HEK293T (cell line): ENCODE measurements at regions not wholly inside any gene's neighbourhood (a gene's known extent, or its start where the extent isn't known, plus 50 kb on each side); places are given as distances from the start of the nearest gene placed in this dataset.

ENCODE experiments used
- ARNT ChIP-seq: fragments of 450-650 bp; IDR thresholded peaks from 2 replicates; pipeline ENCODE4 v1.6.1; 2017; ENCODE audit warnings: mild to moderate bottlenecking
- FOXK2 ChIP-seq: fragments of 450-650 bp; IDR thresholded peaks from 2 replicates; pipeline ENCODE4 v1.6.1; 2016; ENCODE audit warnings: mild to moderate bottlenecking
- FOXM1 ChIP-seq: fragments of 450-650 bp; IDR thresholded peaks from 2 replicates; pipeline ENCODE4 v1.6.1; 2017; ENCODE audit warnings: mild to moderate bottlenecking, borderline replicate concordance
- HDGF ChIP-seq: fragments of 450-650 bp; IDR thresholded peaks from 2 replicates; pipeline ENCODE4 v1.6.1; 2017; ENCODE audit warnings: antibody characterized with exemption, borderline replicate concordance
- L3MBTL2 ChIP-seq: fragments of 450-650 bp; conservative IDR thresholded peaks from 2 replicates; pipeline ENCODE4 v1.6.1; 2016; ENCODE audit warnings: mild to moderate bottlenecking
- LEF1 ChIP-seq: fragments of 450-650 bp; IDR thresholded peaks from 2 replicates; pipeline ENCODE4 v1.6.1; 2017; ENCODE audit warnings: mild to moderate bottlenecking, borderline replicate concordance
- NFRKB ChIP-seq: fragments of 450-650 bp; IDR thresholded peaks from 2 replicates; pipeline ENCODE4 v1.6.1; 2016; ENCODE audit warnings: mild to moderate bottlenecking, moderate library complexity
- SP1 ChIP-seq: fragments of 450-650 bp; IDR thresholded peaks from 2 replicates; pipeline ENCODE4 v1.6.1; 2017
- SUZ12 ChIP-seq: fragments of 450-650 bp; IDR thresholded peaks from 2 replicates; pipeline ENCODE4 v1.6.1; 2016; ENCODE audit warnings: mild to moderate bottlenecking
- TARDBP ChIP-seq: fragments of 450-650 bp; IDR thresholded peaks from 2 replicates; pipeline ENCODE4 v1.6.1; 2016

DNA sequence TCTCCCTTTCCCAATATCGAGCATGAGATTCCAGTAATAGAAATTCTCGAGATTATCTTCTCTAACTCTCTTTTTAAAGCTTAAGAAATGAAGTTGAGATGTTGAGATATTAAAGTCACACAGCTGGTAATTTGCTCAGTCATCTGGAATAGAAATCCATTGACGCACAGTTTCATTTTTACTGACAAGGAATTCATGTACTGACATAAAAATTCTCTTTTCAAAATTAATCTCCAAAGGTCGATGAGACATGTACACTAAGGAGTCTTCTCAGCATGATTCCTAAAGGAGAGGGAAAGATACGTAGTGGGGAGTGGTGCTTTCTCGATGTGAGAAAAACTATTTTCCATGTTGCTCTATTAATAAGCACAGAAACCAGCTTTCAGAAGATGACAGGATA lies 1639.5 kb upstream of the MIR17HG start:
- TF ChIP-seq NFRKB: no peak
- no peak for TF ChIP-seq FOXK2
- TF ChIP-seq FOXM1: no peak
- TF ChIP-seq HDGF: no peak
- no peak for TF ChIP-seq L3MBTL2
- TF ChIP-seq TARDBP: no peak
- TF ChIP-seq ARNT: no peak
- TF ChIP-seq LEF1: no peak
- TF ChIP-seq SUZ12: no peak
- TF ChIP-seq SP1: no peak
